Peyer's patch (tissue), 4 donors: ENCODE measurements at regions not wholly inside any gene's neighbourhood (a gene's known extent, or its start where the extent isn't known, plus 50 kb on each side); places are given as distances from the start of the nearest gene placed in this dataset.

ENCODE experiments used
- CTCF ChIP-seq, 6 experiments: fragments of 450-650 bp in 4 of 6; fragments of 200-600 bp in 2 of 6; sonication (generic) in 1 of 6; IDR thresholded peaks; one replicate each; pipeline ENCODE4 v1.5.1; 2017 to 2019; ENCODE audit warnings: antibody characterized with exemption in 6 of 6, mild to moderate bottlenecking in 3 of 6, moderate library complexity in 1 of 6
- POLR2A ChIP-seq, 2 donors: fragments of 450-650 bp; IDR thresholded peaks; one replicate each; pipeline ENCODE4 v1.5.1; 2017; ENCODE audit warnings: antibody characterized with exemption in 2 of 2, mild to moderate bottlenecking in 2 of 2, moderate library complexity in 2 of 2

DNA sequence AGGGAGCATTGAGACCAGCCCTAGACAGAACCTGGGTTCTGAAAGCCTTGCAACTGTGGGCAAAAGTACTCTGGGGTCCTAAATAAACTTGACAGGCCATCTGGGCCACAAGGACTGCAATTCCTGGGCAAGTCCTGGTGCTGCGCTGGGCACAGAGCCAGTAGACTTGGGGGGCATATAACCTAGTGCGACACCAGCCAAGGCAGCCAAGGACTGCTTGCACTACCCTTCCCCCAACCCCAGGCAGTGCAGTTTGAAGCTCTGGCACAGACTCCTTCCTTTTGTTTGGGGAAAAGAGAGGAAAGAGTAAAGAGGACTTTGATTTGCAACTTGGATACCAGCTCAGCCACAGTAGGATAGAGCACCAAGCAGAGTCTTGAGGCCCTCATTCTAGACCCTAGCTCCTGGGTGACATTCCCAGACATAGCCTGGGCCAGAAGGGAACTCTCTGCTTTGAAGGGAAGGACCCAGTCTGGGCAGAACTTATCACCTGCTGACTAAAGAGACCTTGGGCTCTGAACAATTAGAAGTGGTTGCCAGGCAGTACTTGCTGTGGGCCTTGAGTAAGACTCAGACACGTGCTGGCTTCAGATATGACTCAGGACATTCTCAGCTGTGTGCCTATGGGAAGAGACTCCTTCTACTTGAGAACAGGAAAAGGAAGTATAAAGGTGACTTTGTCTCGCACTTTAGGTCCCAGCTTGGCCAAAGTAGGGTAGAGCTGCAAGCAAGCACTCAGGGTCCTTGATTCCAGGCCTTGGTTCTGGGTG lies 522.8 kb downstream of the GLUD2 start:
- TF ChIP-seq CTCF (IDR thresholded peaks at IDR 0.05) (no peak), POLR2A (IDR thresholded peaks at IDR 0.05) (no peak)
